CD8-positive, alpha-beta memory T cell (primary cell): ENCODE measurements at regions not wholly inside any gene's neighbourhood (a gene's known extent, or its start where the extent isn't known, plus 50 kb on each side); places are given as distances from the start of the nearest gene placed in this dataset.

ENCODE experiments used
- CTCF ChIA-PET: fragments of 350-600 bp; sonication (Branson Sonifier 250); formaldehyde crosslinking; loops from one replicate; lab custom pipeline; 2021; ENCODE audit warnings: antibody characterized with exemption; lab: Charles Lee
- POLR2A ChIA-PET: fragments of 350-600 bp; sonication (Branson Sonifier 250); formaldehyde crosslinking; loops from one replicate; lab custom pipeline; 2021; ENCODE audit warnings: antibody characterized with exemption; lab: Charles Lee
- DNase-seq, 5 donors: peaks; one replicate each; pipeline versions ENCODE4 v3.0.0 to v3.0.0-alpha.2; 2020 to 2022; ENCODE audit warnings: mixed read lengths in 1 of 5
- H3K27ac ChIP-seq: one replicate; pipeline ENCODE4 v1.7.0; 2013; ENCODE audit warnings: low read depth, mild to moderate bottlenecking, low read length, moderate library complexity
- H3K27me3 ChIP-seq: 2 replicates; pipeline ENCODE4 v1.7.0; 2013; ENCODE audit warnings: low read length, mild to moderate bottlenecking; ENCODE audit not compliant: insufficient read depth, poor library complexity, severe bottlenecking
- H3K36me3 ChIP-seq: 2 replicates; pipeline ENCODE4 v1.7.0; 2013; ENCODE audit warnings: mild to moderate bottlenecking, low read length, moderate library complexity; ENCODE audit not compliant: insufficient read depth
- H3K4me1 ChIP-seq: 2 replicates; pipeline ENCODE4 v1.7.0; 2013; ENCODE audit warnings: mild to moderate bottlenecking, low read length, moderate library complexity; ENCODE audit not compliant: insufficient read depth
- H3K4me3 ChIP-seq: 2 replicates; pipeline ENCODE4 v1.7.0; 2013; ENCODE audit warnings: mild to moderate bottlenecking, low read length
- H3K9me3 ChIP-seq: 2 replicates; pipeline ENCODE4 v1.7.0; 2013; ENCODE audit warnings: mild to moderate bottlenecking, low read length
- H3K27ac Mint-ChIP-seq, 8 donors: one replicate each; pipeline ENCODE4 v1.8.0; 2020 to 2021; ENCODE audit warnings: mixed read lengths in 8 of 8, mild to moderate bottlenecking in 6 of 8, inconsistent platforms in 3 of 8, moderate library complexity in 3 of 8
- H3K27me3 Mint-ChIP-seq, 2 donors: one replicate each; pipeline ENCODE4 v1.8.0; 2020 to 2021; ENCODE audit warnings: mixed read lengths in 2 of 2, mild to moderate bottlenecking in 1 of 2, moderate library complexity in 1 of 2
- H3K36me3 Mint-ChIP-seq, 3 donors: one replicate each; pipeline ENCODE4 v1.8.0; 2020 to 2021; ENCODE audit warnings: mixed read lengths in 3 of 3, inconsistent platforms in 1 of 3, mild to moderate bottlenecking in 1 of 3
- H3K4me1 Mint-ChIP-seq, 3 donors: one replicate each; pipeline ENCODE4 v1.8.0; 2020 to 2021; ENCODE audit warnings: mixed read lengths in 3 of 3, inconsistent platforms in 1 of 3, mild to moderate bottlenecking in 1 of 3
- H3K4me3 Mint-ChIP-seq, 7 donors: one replicate each; pipeline ENCODE4 v1.8.0; 2020 to 2021; ENCODE audit warnings: mixed read lengths in 7 of 7, mild to moderate bottlenecking in 6 of 7, moderate library complexity in 4 of 7, inconsistent platforms in 2 of 7
- H3K9me3 Mint-ChIP-seq, 5 donors: one replicate each; pipeline ENCODE4 v1.8.0; 2020 to 2022; ENCODE audit warnings: mixed read lengths in 5 of 5, mild to moderate bottlenecking in 3 of 5, moderate library complexity in 2 of 5, inconsistent platforms in 1 of 5

GRCh38 chr6:10310826-10311225 is 104.0 kb downstream of the TFAP2A start:
- Mint-ChIP-seq H3K27me3 (no peaks in the 10 kb centered on the region), H3K4me3 (no peak overlapping the region), H3K27ac (no peak overlapping the region), H3K36me3 (no peaks in the 10 kb centered on the region), H3K4me1 (no peaks in the 10 kb centered on the region), H3K9me3 (no peaks in the 10 kb centered on the region)
- Histone ChIP-seq H3K4me3 (no peak overlapping the region), H3K36me3 (no peaks in the 10 kb centered on the region), H3K27ac (no peak overlapping the region), H3K27me3 (no peaks in the 10 kb centered on the region), H3K9me3 (no peaks in the 10 kb centered on the region), H3K4me1 (no peaks in the 10 kb centered on the region)
- POLR2A ChIA-PET = no interaction called here
- CTCF ChIA-PET = no interaction called here
- DNase-seq = no peak

- Mint-ChIP-seq H3K4me1 (no peaks in the 10 kb centered on the region), H3K27ac (peak overlapping the region in 1 of 8 donors; percentile 65), H3K4me3 (no peak overlapping the region), H3K36me3 (no peaks in the 10 kb centered on the region), H3K9me3 (no peaks in the 10 kb centered on the region), H3K27me3 (no peaks in the 10 kb centered on the region)
- POLR2A ChIA-PET = no interaction called here
- no peak overlapping the region for H3K4me3 ChIP-seq
- CTCF ChIA-PET = no interaction called here
- no peak for DNase-seq
- H3K9me3 ChIP-seq = no peaks in the 10 kb centered on the region
- no peak overlapping the region for H3K27ac ChIP-seq
- H3K4me1 ChIP-seq = no peaks in the 10 kb centered on the region
- H3K27me3 ChIP-seq = no peaks in the 10 kb centered on the region
- no peaks in the 10 kb centered on the region for H3K36me3 ChIP-seq
Measured at GRCh38 chr6:10310330-10310653, 104.6 kb downstream of the TFAP2A start.

GRCh38 chr6:10309457-10310329 is 105.2 kb downstream of the TFAP2A start:
- no peaks in the 10 kb centered on the region for H3K9me3 ChIP-seq
- H3K27ac Mint-ChIP-seq = no peak overlapping the region
- H3K27me3 Mint-ChIP-seq = no peaks in the 10 kb centered on the region
- H3K27me3 ChIP-seq = no peaks in the 10 kb centered on the region
- H3K36me3 Mint-ChIP-seq = no peaks in the 10 kb centered on the region
- H3K4me1 ChIP-seq = no peaks in the 10 kb centered on the region
- CTCF ChIA-PET = no interaction called here
- no peak for DNase-seq
- no peaks in the 10 kb centered on the region for H3K4me1 Mint-ChIP-seq
- H3K36me3 ChIP-seq = no peaks in the 10 kb centered on the region
- no peak overlapping the region for H3K4me3 ChIP-seq
- POLR2A ChIA-PET = no interaction called here
- H3K4me3 Mint-ChIP-seq = no peak overlapping the region
- H3K9me3 Mint-ChIP-seq = no peaks in the 10 kb centered on the region
- H3K27ac ChIP-seq = no peak overlapping the region

- H3K4me1 ChIP-seq = no peaks in the 10 kb centered on the region
- no peaks in the 10 kb centered on the region for H3K36me3 ChIP-seq
- ChIA-PET CTCF (no interaction called here), POLR2A (no interaction called here)
- Mint-ChIP-seq H3K27me3 (no peaks in the 10 kb centered on the region), H3K4me1 (no peaks in the 10 kb centered on the region), H3K36me3 (no peaks in the 10 kb centered on the region), H3K9me3 (no peaks in the 10 kb centered on the region), H3K27ac (no peak overlapping the region), H3K4me3 (no peak overlapping the region)
- no peaks in the 10 kb centered on the region for H3K9me3 ChIP-seq
- H3K27ac ChIP-seq = no peak overlapping the region
- no peak for DNase-seq
- H3K27me3 ChIP-seq = no peaks in the 10 kb centered on the region
- H3K4me3 ChIP-seq = no peak overlapping the region
Measured at GRCh38 chr6:10307476-10307875, 107.4 kb downstream of the TFAP2A start.

DNA sequence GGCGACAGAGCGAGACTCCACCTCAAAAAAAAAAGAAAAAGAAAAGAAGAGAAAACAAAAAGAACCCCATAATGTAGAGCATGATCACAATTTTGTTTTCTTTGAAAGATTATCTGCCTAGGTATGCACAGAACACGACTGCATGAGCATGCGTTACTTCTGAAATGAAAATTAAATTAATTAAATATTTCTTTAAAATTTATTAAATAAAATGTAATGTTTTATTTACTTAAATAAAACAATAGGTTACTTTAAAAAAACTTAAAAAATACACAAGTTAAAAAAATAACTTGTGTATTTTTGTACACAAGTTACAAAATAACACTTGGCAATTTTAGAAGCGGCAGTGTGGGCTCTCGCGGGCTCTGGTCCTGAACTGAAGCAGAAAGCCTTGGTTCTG is 107.8 kb downstream of the TFAP2A start:
- no peak overlapping the region for H3K27ac ChIP-seq
- no peaks in the 10 kb centered on the region for H3K36me3 ChIP-seq
- H3K27ac Mint-ChIP-seq = no peak overlapping the region
- no peak for DNase-seq
- H3K4me3 Mint-ChIP-seq = no peak overlapping the region
- H3K4me3 ChIP-seq = no peak overlapping the region
- no peaks in the 10 kb centered on the region for H3K9me3 Mint-ChIP-seq
- no peaks in the 10 kb centered on the region for H3K4me1 ChIP-seq
- no peaks in the 10 kb centered on the region for H3K27me3 Mint-ChIP-seq
- POLR2A ChIA-PET = no interaction called here
- H3K27me3 ChIP-seq = no peaks in the 10 kb centered on the region
- H3K9me3 ChIP-seq = no peaks in the 10 kb centered on the region
- H3K36me3 Mint-ChIP-seq = no peaks in the 10 kb centered on the region
- CTCF ChIA-PET = no interaction called here
- no peaks in the 10 kb centered on the region for H3K4me1 Mint-ChIP-seq

DNA sequence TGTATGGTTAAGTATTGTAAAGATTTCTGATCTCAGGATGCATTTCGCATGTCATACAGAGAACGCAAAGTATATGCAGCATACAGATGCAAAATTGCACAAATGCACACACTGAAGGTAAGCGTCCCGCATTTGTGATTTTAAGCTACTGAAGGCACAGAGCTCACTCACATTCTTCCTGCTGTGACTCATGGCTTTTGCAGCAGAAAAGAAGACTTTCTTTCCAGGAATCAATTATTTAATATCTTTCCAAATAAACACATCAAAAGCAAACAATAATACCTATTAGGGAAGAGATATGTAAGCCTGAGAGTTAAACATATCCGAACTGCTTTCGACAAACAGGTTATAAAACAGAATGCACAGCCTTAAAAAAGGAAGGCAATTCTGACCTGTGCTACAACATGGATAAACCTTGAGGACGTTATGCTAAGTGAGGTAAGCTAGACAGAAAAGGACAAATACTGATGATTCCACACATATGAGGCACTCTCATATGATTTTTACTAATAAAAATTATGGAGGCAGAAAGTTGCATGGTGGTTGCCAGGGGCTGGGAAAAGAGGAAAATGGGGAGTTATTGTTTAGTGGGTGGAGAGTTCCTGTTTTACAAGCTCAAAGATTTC is 109.0 kb downstream of the TFAP2A start:
- DNase-seq = no peak
- Histone ChIP-seq H3K36me3 (no peaks in the 10 kb centered on the region), H3K4me3 (no peak overlapping the region), H3K9me3 (no peaks in the 10 kb centered on the region), H3K27me3 (no peaks in the 10 kb centered on the region), H3K27ac (no peak overlapping the region), H3K4me1 (no peaks in the 10 kb centered on the region)
- Mint-ChIP-seq H3K4me1 (no peaks in the 10 kb centered on the region), H3K36me3 (no peaks in the 10 kb centered on the region), H3K9me3 (no peaks in the 10 kb centered on the region), H3K27me3 (no peaks in the 10 kb centered on the region), H3K4me3 (no peak overlapping the region), H3K27ac (no peak overlapping the region)
- ChIA-PET CTCF (no interaction called here), POLR2A (no interaction called here)

DNA sequence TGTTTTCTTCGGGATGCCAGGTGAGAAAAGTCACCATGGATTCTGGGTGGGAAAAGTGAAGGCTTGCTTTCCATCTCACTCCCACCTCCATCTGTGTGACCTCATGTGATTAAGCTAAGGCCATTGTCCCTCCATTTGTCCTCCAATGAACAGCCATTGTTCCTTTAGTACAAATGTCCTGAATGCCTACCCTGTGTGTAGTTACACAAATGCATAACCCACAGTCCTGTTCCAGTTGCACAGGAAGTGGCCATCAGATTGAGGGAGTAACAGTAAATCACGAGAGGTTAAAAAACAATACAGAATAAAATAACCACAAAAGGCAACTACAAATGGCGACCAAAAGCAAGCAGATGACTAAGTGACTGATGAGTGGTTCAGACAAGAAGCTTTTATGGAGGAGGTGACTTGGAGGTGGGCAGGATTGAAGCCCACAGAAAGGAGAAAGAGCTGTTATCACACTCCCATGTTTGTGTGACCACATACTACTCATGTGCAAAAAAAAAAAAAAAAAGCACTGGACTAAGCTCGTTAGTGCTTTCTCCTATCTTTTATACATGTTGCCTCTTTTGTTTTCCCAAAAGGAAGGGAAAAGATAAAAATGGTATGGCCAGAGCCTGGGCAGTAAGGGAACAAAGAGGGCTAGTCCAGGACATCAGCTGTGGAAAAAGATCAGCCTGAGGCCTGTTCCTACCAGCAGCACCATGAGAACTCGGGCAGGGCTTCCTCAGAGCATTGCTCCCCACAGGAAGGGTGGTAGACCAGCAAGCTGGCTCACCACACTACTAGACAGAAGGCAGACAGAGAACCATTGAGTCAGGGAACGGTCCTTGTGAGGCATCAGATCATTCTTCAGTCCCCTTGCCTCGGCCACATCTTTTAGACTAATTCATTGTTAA is 111.0 kb downstream of the TFAP2A start:
- DNase-seq = no peak
- Histone ChIP-seq H3K4me3 (no peak overlapping the region), H3K4me1 (no peaks in the 10 kb centered on the region), H3K36me3 (no peaks in the 10 kb centered on the region), H3K9me3 (no peaks in the 10 kb centered on the region), H3K27me3 (no peaks in the 10 kb centered on the region), H3K27ac (no peak overlapping the region)
- no peaks in the 10 kb centered on the region for H3K4me1 Mint-ChIP-seq
- no peaks in the 10 kb centered on the region for H3K36me3 Mint-ChIP-seq
- H3K27me3 Mint-ChIP-seq = no peaks in the 10 kb centered on the region
- peaks cover 0 to 7% (median 0%) of the 10 kb centered on the region in 5 donors for H3K9me3 Mint-ChIP-seq
- POLR2A ChIA-PET = no interaction called here
- H3K4me3 Mint-ChIP-seq = no peak overlapping the region
- CTCF ChIA-PET = no interaction called here
- peak overlapping the region in 1 of 8 donors; percentile 34 for H3K27ac Mint-ChIP-seq
